ENCODE measurements at regions not wholly inside any gene's neighbourhood (a gene's known extent, or its start where the extent isn't known, plus 50 kb on each side); places are given as distances from the start of the nearest gene placed in this dataset.

GRCh38 chr14:96617635-96618034 lies 115.5 kb downstream of the PAPOLA start:
- no peaks in the 10 kb centered on the region for H3K9me3 ChIP-seq (ENCODE audit: low read depth, low read length)
- no peak for DNase-seq (ENCODE audit: low read depth, low spot score)
- no peak overlapping the region for H3K27ac ChIP-seq
- no peak for TF ChIP-seq FOXP2 (optimal IDR thresholded peaks at IDR 0.05; ENCODE audit: control extremely low read depth, extremely low read length, insufficient read depth)
- TF ChIP-seq EZH2 (IDR thresholded peaks at IDR 0.05), result no peak
- no peak for TF ChIP-seq POLR2AphosphoS5 (IDR thresholded peaks at IDR 0.05; ENCODE audit: borderline replicate concordance, low read depth, low read length)
- H3K4me3 ChIP-seq, result no peak overlapping the region
- H3K36me3 ChIP-seq (ENCODE audit: insufficient read depth, low read length), result no peaks in the 10 kb centered on the region
- H3K9ac ChIP-seq (ENCODE audit: insufficient read length), result no peak overlapping the region

GRCh38 chr14:96622926-96623325 lies 120.7 kb downstream of the PAPOLA start:
- DNase-seq (ENCODE audit: low read depth, low spot score), result no peak
- TF ChIP-seq FOXP2 (optimal IDR thresholded peaks at IDR 0.05; ENCODE audit: control extremely low read depth, extremely low read length, insufficient read depth), result no peak
- no peak for TF ChIP-seq POLR2AphosphoS5 (IDR thresholded peaks at IDR 0.05; ENCODE audit: borderline replicate concordance, low read depth, low read length)
- no peak for TF ChIP-seq EZH2 (IDR thresholded peaks at IDR 0.05)

DNA sequence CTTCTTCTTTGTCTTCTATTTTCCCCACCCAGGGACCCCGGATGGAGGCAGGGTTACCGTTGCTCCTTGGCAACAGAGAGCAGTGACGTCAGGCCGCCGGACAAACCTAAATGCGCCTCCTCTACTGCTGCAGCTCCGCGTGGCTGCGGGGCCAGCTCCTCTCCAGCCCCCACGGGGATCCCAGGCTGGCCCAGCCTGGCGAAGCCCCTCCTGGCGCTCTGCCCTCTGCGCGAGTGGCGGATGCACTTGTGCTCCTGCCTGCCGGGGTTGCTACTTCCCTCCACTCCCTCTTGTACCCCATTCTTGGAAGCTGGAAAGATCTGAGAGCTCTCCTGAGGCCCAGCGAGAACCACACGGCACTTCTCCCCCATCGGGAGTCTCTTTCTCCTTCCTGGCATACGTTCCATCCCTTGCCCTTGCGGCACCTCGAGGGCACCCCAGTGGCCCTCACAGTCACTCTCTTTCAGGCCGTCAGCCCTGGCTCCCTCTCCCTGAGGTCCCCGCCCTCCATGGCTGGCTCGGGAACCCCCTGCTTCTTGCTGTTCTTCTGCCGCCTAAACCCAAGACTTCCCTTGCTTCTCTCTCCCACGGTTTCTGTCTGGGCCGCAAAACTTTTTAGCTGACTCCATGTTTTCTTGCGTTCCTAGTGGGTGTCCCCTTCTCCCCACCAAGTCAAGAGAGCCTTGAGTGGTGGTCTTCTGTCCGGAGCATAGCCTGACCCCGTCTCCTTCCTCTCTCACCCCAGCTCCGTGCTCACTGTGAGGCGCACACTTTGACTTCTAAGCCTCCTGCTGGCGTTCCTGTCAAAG lies 121.7 kb downstream of the PAPOLA start:
- H3K9me3 ChIP-seq (ENCODE audit: low read depth, low read length), result no peaks in the 10 kb centered on the region
- TF ChIP-seq EZH2 (IDR thresholded peaks at IDR 0.05), result no peak
- TF ChIP-seq FOXP2 (optimal IDR thresholded peaks at IDR 0.05; ENCODE audit: control extremely low read depth, extremely low read length, insufficient read depth), result no peak
- no peak for TF ChIP-seq POLR2AphosphoS5 (IDR thresholded peaks at IDR 0.05; ENCODE audit: borderline replicate concordance, low read depth, low read length)
- H3K4me3 ChIP-seq, result no peak overlapping the region
- H3K36me3 ChIP-seq (ENCODE audit: insufficient read depth, low read length), result no peaks in the 10 kb centered on the region
- DNase-seq (ENCODE audit: low read depth, low spot score), result no peak
- no peak overlapping the region for H3K27ac ChIP-seq
- no peak overlapping the region for H3K9ac ChIP-seq (ENCODE audit: insufficient read length)

More at GRCh38 chr14:96622926-96623325, 120.7 kb downstream of the PAPOLA start:
- Histone ChIP-seq H3K27ac (no peak overlapping the region), H3K9ac (ENCODE audit: insufficient read length) (no peak overlapping the region), H3K4me3 (no peak overlapping the region), H3K36me3 (ENCODE audit: insufficient read depth, low read length) (no peaks in the 10 kb centered on the region), H3K9me3 (ENCODE audit: low read depth, low read length) (no peaks in the 10 kb centered on the region)

GRCh38 chr14:96624661-96625425 lies 122.7 kb downstream of the PAPOLA start:
- Histone ChIP-seq H3K36me3 (ENCODE audit: insufficient read depth, low read length) (no peaks in the 10 kb centered on the region), H3K4me3 (no peak overlapping the region)
- no peak for DNase-seq (ENCODE audit: low read depth, low spot score)

DNA sequence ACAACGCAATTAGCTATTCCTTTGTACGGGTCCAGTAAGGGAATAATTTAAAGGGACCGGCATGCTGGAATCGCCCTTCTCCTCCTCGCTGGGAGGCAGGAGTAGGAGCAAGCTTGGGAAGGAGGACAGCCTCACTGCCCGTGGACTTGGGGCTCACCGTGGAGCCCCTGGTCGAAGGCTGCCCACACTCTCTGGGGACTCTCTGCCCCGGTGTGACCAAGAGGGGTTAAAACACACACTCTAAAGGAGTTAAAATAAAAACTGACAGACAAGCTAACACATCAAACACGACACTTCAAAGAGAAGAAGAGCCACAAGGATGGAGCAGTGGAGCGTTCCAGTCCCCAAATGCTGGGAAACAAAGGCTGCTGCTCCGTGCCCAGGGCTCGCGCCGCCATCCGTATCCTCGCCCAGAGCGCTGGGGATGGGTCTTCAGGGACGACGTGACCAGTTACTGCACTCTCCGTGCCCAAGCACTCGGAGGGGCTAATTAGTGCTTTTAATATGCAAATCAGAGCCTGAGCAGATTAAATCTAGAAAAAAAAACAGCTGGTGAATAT lies 123.3 kb downstream of the PAPOLA start:
- Histone ChIP-seq H3K27ac (no peak overlapping the region), H3K9me3 (ENCODE audit: low read depth, low read length) (no peaks in the 10 kb centered on the region), H3K9ac (ENCODE audit: insufficient read length) (no peak overlapping the region), H3K36me3 (ENCODE audit: insufficient read depth, low read length) (no peaks in the 10 kb centered on the region), H3K4me3 (no peak overlapping the region)
- DNase-seq (ENCODE audit: low read depth, low spot score), result no peak
- TF ChIP-seq EZH2 (IDR thresholded peaks at IDR 0.05) (no peak), POLR2AphosphoS5 (IDR thresholded peaks at IDR 0.05; ENCODE audit: borderline replicate concordance, low read depth, low read length) (no peak), FOXP2 (optimal IDR thresholded peaks at IDR 0.05; ENCODE audit: control extremely low read depth, extremely low read length, insufficient read depth) (no peak)

More at GRCh38 chr14:96624661-96625425, 122.7 kb downstream of the PAPOLA start:
- Histone ChIP-seq H3K9me3 (ENCODE audit: low read depth, low read length) (no peaks in the 10 kb centered on the region), H3K27ac (no peak overlapping the region), H3K9ac (ENCODE audit: insufficient read length) (no peak overlapping the region)
- TF ChIP-seq EZH2 (IDR thresholded peaks at IDR 0.05), result no peak
- no peak for TF ChIP-seq POLR2AphosphoS5 (IDR thresholded peaks at IDR 0.05; ENCODE audit: borderline replicate concordance, low read depth, low read length)
- no peak for TF ChIP-seq FOXP2 (optimal IDR thresholded peaks at IDR 0.05; ENCODE audit: control extremely low read depth, extremely low read length, insufficient read depth)

GRCh38 chr14:96626121-96626768 lies 124.1 kb downstream of the PAPOLA start:
- TF ChIP-seq FOXP2 (optimal IDR thresholded peaks at IDR 0.05; ENCODE audit: control extremely low read depth, extremely low read length, insufficient read depth) (no peak), EZH2 (IDR thresholded peaks at IDR 0.05) (no peak), POLR2AphosphoS5 (IDR thresholded peaks at IDR 0.05; ENCODE audit: borderline replicate concordance, low read depth, low read length) (no peak)
- DNase-seq (ENCODE audit: low read depth, low spot score), result no peak
- no peak overlapping the region for H3K4me3 ChIP-seq
- no peak overlapping the region for H3K9ac ChIP-seq (ENCODE audit: insufficient read length)
- H3K36me3 ChIP-seq (ENCODE audit: insufficient read depth, low read length), result no peaks in the 10 kb centered on the region
- no peak overlapping the region for H3K27ac ChIP-seq
- no peaks in the 10 kb centered on the region for H3K9me3 ChIP-seq (ENCODE audit: low read depth, low read length)

- DNase-seq (ENCODE audit: low read depth, low spot score), result no peak
- Histone ChIP-seq H3K27ac (no peak overlapping the region), H3K9me3 (ENCODE audit: low read depth, low read length) (no peaks in the 10 kb centered on the region), H3K36me3 (ENCODE audit: insufficient read depth, low read length) (no peaks in the 10 kb centered on the region), H3K9ac (ENCODE audit: insufficient read length) (no peak overlapping the region), H3K4me3 (no peak overlapping the region)
- TF ChIP-seq EZH2 (IDR thresholded peaks at IDR 0.05) (no peak), FOXP2 (optimal IDR thresholded peaks at IDR 0.05; ENCODE audit: control extremely low read depth, extremely low read length, insufficient read depth) (no peak), POLR2AphosphoS5 (IDR thresholded peaks at IDR 0.05; ENCODE audit: borderline replicate concordance, low read depth, low read length) (no peak)
Measured at GRCh38 chr14:96626916-96627315, 124.7 kb downstream of the PAPOLA start.

DNA sequence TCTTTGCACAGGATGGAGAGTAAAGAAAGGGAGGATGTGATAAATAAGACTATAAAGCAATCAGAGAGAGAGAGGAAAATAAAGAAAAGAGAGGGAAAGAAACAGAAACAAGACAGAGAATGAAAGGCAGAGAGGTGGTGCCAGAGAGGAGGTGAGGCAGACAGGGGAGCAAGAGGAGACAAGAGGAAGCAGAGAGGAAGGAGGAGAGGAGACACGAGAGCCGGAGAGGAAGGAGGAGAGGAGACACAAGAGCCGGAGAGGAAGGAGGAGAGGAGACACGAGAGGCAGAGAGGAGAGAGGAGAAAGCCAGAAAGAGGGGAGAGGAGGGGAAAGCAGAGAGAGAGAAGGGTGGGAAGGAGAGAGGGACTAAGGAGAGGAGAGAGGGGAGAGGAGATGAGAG lies 125.2 kb downstream of the PAPOLA start:
- Histone ChIP-seq H3K27ac (no peak overlapping the region), H3K9ac (ENCODE audit: insufficient read length) (no peak overlapping the region), H3K9me3 (ENCODE audit: low read depth, low read length) (no peaks in the 10 kb centered on the region), H3K4me3 (no peak overlapping the region), H3K36me3 (ENCODE audit: insufficient read depth, low read length) (no peaks in the 10 kb centered on the region)
- no peak for DNase-seq (ENCODE audit: low read depth, low spot score)
- TF ChIP-seq EZH2 (IDR thresholded peaks at IDR 0.05) (no peak), POLR2AphosphoS5 (IDR thresholded peaks at IDR 0.05; ENCODE audit: borderline replicate concordance, low read depth, low read length) (no peak), FOXP2 (optimal IDR thresholded peaks at IDR 0.05; ENCODE audit: control extremely low read depth, extremely low read length, insufficient read depth) (no peak)
